H9 (cell line): ENCODE measurements at regions not wholly inside any gene's neighbourhood (a gene's known extent, or its start where the extent isn't known, plus 50 kb on each side); places are given as distances from the start of the nearest gene placed in this dataset.

Experiments used
- DNase-seq: peaks from one replicate; pipeline ENCODE4 v3.0.0-alpha.2; 2017
- H2AFZ ChIP-seq: one replicate; pipeline ENCODE4 v1.6.1; 2013; ENCODE audit warnings: mild to moderate bottlenecking, low read length, control low read depth, moderate library complexity
- H2AK5ac ChIP-seq: 2 replicates; pipeline ENCODE4 v1.6.1; 2013; ENCODE audit warnings: low read length, control low read depth, mixed read lengths; ENCODE audit not compliant: insufficient read length
- H2BK120ac ChIP-seq: one replicate; pipeline ENCODE4 v1.6.1; 2013; ENCODE audit warnings: low read depth, mild to moderate bottlenecking, low read length, control low read depth, inconsistent platforms; ENCODE audit not compliant: poor library complexity, severe bottlenecking
- H2BK12ac ChIP-seq: 2 replicates; pipeline ENCODE4 v1.6.1; 2013; ENCODE audit warnings: low read length, control low read depth, mixed read lengths, low read depth; ENCODE audit not compliant: insufficient read length
- H2BK15ac ChIP-seq: 2 replicates; pipeline ENCODE4 v1.6.1; 2013; ENCODE audit warnings: low read depth, low read length, control low read depth
- H2BK20ac ChIP-seq: one replicate; pipeline ENCODE4 v1.6.1; 2013; ENCODE audit warnings: low read depth, mild to moderate bottlenecking, low read length, control low read depth, inconsistent platforms; ENCODE audit not compliant: poor library complexity, severe bottlenecking
- H2BK5ac ChIP-seq: 2 replicates; pipeline ENCODE4 v1.6.1; 2013; ENCODE audit warnings: low read length, control low read depth, mixed read lengths; ENCODE audit not compliant: insufficient read length
- H3K14ac ChIP-seq: 2 replicates; pipeline ENCODE4 v1.6.1; 2013; ENCODE audit warnings: low read length, control low read depth; ENCODE audit not compliant: insufficient read depth
- H3K18ac ChIP-seq: 2 replicates; pipeline ENCODE4 v1.6.1; 2013; ENCODE audit warnings: low read depth, mild to moderate bottlenecking, mixed read lengths, low read length, control low read depth; ENCODE audit not compliant: insufficient read length
- H3K23ac ChIP-seq: 2 replicates; pipeline ENCODE4 v1.6.1; 2013; ENCODE audit warnings: low read length, control low read depth, mixed read lengths, low read depth; ENCODE audit not compliant: insufficient read length
- H3K23me2 ChIP-seq: 2 replicates; pipeline ENCODE4 v1.6.1; 2013; ENCODE audit warnings: low read depth, mild to moderate bottlenecking, mixed read lengths, low read length, control low read depth; ENCODE audit not compliant: insufficient read length, poor library complexity, severe bottlenecking
- H3K27ac ChIP-seq: 2 replicates; pipeline ENCODE4 v1.5.1; 2013; ENCODE audit warnings: low read length, control low read depth, mixed read lengths, low read depth; ENCODE audit not compliant: insufficient read length
- H3K27me3 ChIP-seq: 2 replicates; pipeline ENCODE4 v1.6.1; 2013; ENCODE audit warnings: low read length, control low read depth, inconsistent platforms; ENCODE audit not compliant: insufficient read depth
- H3K4ac ChIP-seq: 2 replicates; pipeline ENCODE4 v1.6.1; 2013; ENCODE audit warnings: low read depth, mild to moderate bottlenecking, control low read depth, inconsistent platforms, low read length, moderate library complexity
- H3K4me1 ChIP-seq: 2 replicates; pipeline ENCODE4 v1.6.1; 2013; ENCODE audit warnings: low read length, control low read depth, inconsistent platforms; ENCODE audit not compliant: insufficient read depth
- H3K4me2 ChIP-seq: 2 replicates; pipeline ENCODE4 v1.6.1; 2013; ENCODE audit warnings: low read length, control low read depth, mixed read lengths; ENCODE audit not compliant: insufficient read length, insufficient read depth
- H3K56ac ChIP-seq: 2 replicates; pipeline ENCODE4 v1.6.1; 2013; ENCODE audit warnings: low read depth, mild to moderate bottlenecking, mixed read lengths, low read length, control low read depth; ENCODE audit not compliant: insufficient read length
- H3K79me1 ChIP-seq: 2 replicates; pipeline ENCODE4 v1.6.1; 2013; ENCODE audit warnings: low read depth, mild to moderate bottlenecking, moderate library complexity, low read length, control low read depth, inconsistent platforms; ENCODE audit not compliant: insufficient read depth, poor library complexity, severe bottlenecking
- H3K79me2 ChIP-seq: 2 replicates; pipeline ENCODE4 v1.6.1; 2013; ENCODE audit warnings: low read length, control low read depth, inconsistent platforms; ENCODE audit not compliant: insufficient read depth
- H3K9ac ChIP-seq: 2 replicates; pipeline ENCODE4 v1.6.1; 2013; ENCODE audit warnings: low read length, control low read depth, mixed read lengths; ENCODE audit not compliant: insufficient read length; ENCODE audit errors: extremely low read depth
- H3K9me3 ChIP-seq: one replicate; pipeline ENCODE4 v1.6.1; 2013; ENCODE audit warnings: low read depth, low read length, inconsistent platforms; ENCODE audit not compliant: control insufficient read depth
- H3T11ph ChIP-seq: one replicate; pipeline ENCODE4 v1.6.1; 2013; ENCODE audit warnings: mild to moderate bottlenecking, low read length, control low read depth, inconsistent platforms
- H4K20me1 ChIP-seq: one replicate; pipeline ENCODE4 v1.6.1; 2013; ENCODE audit not compliant: control insufficient read depth, insufficient read length, insufficient read depth
- H4K5ac ChIP-seq: 2 replicates; pipeline ENCODE4 v1.6.1; 2013; ENCODE audit warnings: low read depth, mild to moderate bottlenecking, mixed read lengths, low read length, control low read depth; ENCODE audit not compliant: insufficient read length
- H4K8ac ChIP-seq: replicated peaks from 2 replicates; pipeline ENCODE4 v1.6.1; 2013; ENCODE audit warnings: low read length, control low read depth, mixed read lengths, low read depth; ENCODE audit not compliant: insufficient read length
- H4K91ac ChIP-seq: 2 replicates; pipeline ENCODE4 v1.6.1; 2013; ENCODE audit warnings: low read depth, mild to moderate bottlenecking, moderate library complexity, mixed read lengths, low read length, control low read depth; ENCODE audit not compliant: insufficient read length
- H3K27ac Mint-ChIP-seq, 3 experiments: 2 replicates in 2 of 3; 3 replicates in 1 of 3; pipeline ENCODE4 v1.8.0; 2020 to 2021; ENCODE audit warnings: mixed read lengths in 3 of 3, mild to moderate bottlenecking in 1 of 3, moderate library complexity in 1 of 3
- H3K27me3 Mint-ChIP-seq: 2 replicates; pipeline ENCODE4 v1.8.0; 2021; ENCODE audit warnings: low read depth, mild to moderate bottlenecking, moderate library complexity, mixed read lengths
- H3K36me3 Mint-ChIP-seq, 3 experiments: 2 replicates in 2 of 3; 3 replicates in 1 of 3; pipeline ENCODE4 v1.8.0; 2020 to 2021; ENCODE audit warnings: low read depth in 3 of 3, mixed read lengths in 3 of 3; ENCODE audit not compliant: insufficient read depth in 1 of 3
- H3K4me1 Mint-ChIP-seq, 2 experiments: 2 replicates each; pipeline ENCODE4 v1.8.0; 2020; ENCODE audit warnings: mixed read lengths in 2 of 2
- H3K4me3 Mint-ChIP-seq, 2 experiments: 2 replicates in 1 of 2; 3 replicates in 1 of 2; pipeline ENCODE4 v1.8.0; 2020 to 2021; ENCODE audit warnings: mild to moderate bottlenecking in 2 of 2, mixed read lengths in 2 of 2, moderate library complexity in 1 of 2
- H3K9me3 Mint-ChIP-seq, 2 experiments: 2 replicates in 1 of 2; 3 replicates in 1 of 2; pipeline ENCODE4 v1.8.0; 2020; ENCODE audit warnings: mild to moderate bottlenecking in 2 of 2, mixed read lengths in 2 of 2, moderate library complexity in 1 of 2
- CTCF ChIP-seq: fragments of 200-600 bp; sonication (generic); conservative IDR thresholded peaks from 3 replicates; pipeline ENCODE4 v1.8.0; 2021; ENCODE audit warnings: antibody characterized with exemption, mild to moderate bottlenecking
- WGBS: extraction: QIAGEN DNeasy Blood & Tissue Kit; methylation state at CpG from one replicate; pipeline ENCODE4 v1.1.7; 2013; ENCODE audit warnings: missing lambda C conversion rate, low lambda C conversion rate, mixed read lengths; ENCODE audit not compliant: insufficient read length; ENCODE audit errors: extremely low coverage; 5-methylcytosine and 5-hydroxymethylcytosine counted together

GRCh38 chr3:43198301-43198700, 88.0 kb upstream of the SNRK start:
- no peak overlapping the region for H2BK12ac ChIP-seq

More at GRCh38 chr3:43198301-43198700, 88.0 kb upstream of the SNRK start:
- Histone ChIP-seq H4K20me1 (no peaks in the 10 kb centered on the region), H4K8ac (no peak overlapping the region), H2BK120ac (no peak overlapping the region), H3K79me2 (no peaks in the 10 kb centered on the region), H3K14ac (no peak overlapping the region), H4K5ac (no peak overlapping the region), H3K56ac (no peak overlapping the region), H3K27me3 (no peaks in the 10 kb centered on the region), H3K4me1 (no peaks in the 10 kb centered on the region), H3K27ac (no peak overlapping the region), H3K9me3 (no peaks in the 10 kb centered on the region), H3K23me2 (no peaks in the 10 kb centered on the region), H2AFZ (no peak overlapping the region), H3T11ph (no peak overlapping the region), H2BK5ac (no peak overlapping the region), H4K91ac (no peak overlapping the region), H2BK15ac (no peak overlapping the region), H3K4ac (no peak overlapping the region), H3K9ac (no peak overlapping the region), H3K79me1 (no peaks in the 10 kb centered on the region), H3K23ac (no peak overlapping the region), H3K18ac (no peak overlapping the region), H2BK20ac (no peak overlapping the region), H2AK5ac (no peak overlapping the region), H3K4me2 (no peak overlapping the region)
- Mint-ChIP-seq H3K4me1 (0 out of 4 replicates have a peak, but pooled peaks cover 0 to 3% of the 10 kb centered on the region in 2 experiments), H3K9me3 (no peaks in the 10 kb centered on the region), H3K27ac (no peak overlapping the region; a peak in 1 of 7 replicates), H3K4me3 (no peak overlapping the region), H3K36me3 (no peaks in the 10 kb centered on the region), H3K27me3 (peaks cover 18% of the 10 kb centered on the region)
- TF ChIP-seq CTCF, result no peak
- no CpG with 5 or more reads among the region's 3 CpGs for WGBS
- DNase-seq, result no peak
